ENCODE measurements at regions not wholly inside any gene's neighbourhood (a gene's known extent, or its start where the extent isn't known, plus 50 kb on each side); places are given as distances from the start of the nearest gene placed in this dataset.

GRCh38 chr1:79264975-79265818, 258.7 kb upstream of the ADGRL4 start:
- no peaks in the 10 kb centered on the region for H3K27me3 ChIP-seq (ENCODE audit: control insufficient read depth in 4 of 4, insufficient read depth in 4 of 4, low read length in 3 of 4)
- WGBS, result 84% methylated on average over 4 of the region's 4 CpGs
- no peak overlapping the region for H3K27ac ChIP-seq (ENCODE audit: low read depth in 1 of 2, low read length in 2 of 2)
- H3K36me3 ChIP-seq (ENCODE audit: control insufficient read depth in 4 of 4, insufficient read depth in 3 of 4, low read depth in 1 of 4, low read length in 3 of 4), result no peaks in the 10 kb centered on the region
- no peak overlapping the region for H3K4me3 ChIP-seq (ENCODE audit: low read depth in 1 of 3, low read length in 3 of 3)
- no peak for DNase-seq (ENCODE audit: low spot score)
- TF ChIP-seq HNF4G (IDR thresholded peaks at IDR 0.05), result no peak
- TF ChIP-seq TAF1 (conservative IDR thresholded peaks at IDR 0.05), result no peak
- no peak for TF ChIP-seq EGR1 (IDR thresholded peaks at IDR 0.05; ENCODE audit: low read depth in 2 of 2)
- no peak for TF ChIP-seq SP1 (IDR thresholded peaks at IDR 0.05)
- no peak for TF ChIP-seq FOXA1 (IDR thresholded peaks at IDR 0.05)
- no peak for TF ChIP-seq FOXA2 (IDR thresholded peaks at IDR 0.05)
- TF ChIP-seq ZBTB33 (IDR thresholded peaks at IDR 0.05), result no peak
- TF ChIP-seq GABPA (IDR thresholded peaks at IDR 0.05 in 1 of 2, conservative IDR thresholded peaks at IDR 0.05 in 1 of 2), result no peak
- TF ChIP-seq REST (IDR thresholded peaks at IDR 0.05), result no peak
- no peak for TF ChIP-seq RXRA (IDR thresholded peaks at IDR 0.05)
- TF ChIP-seq YY1 (IDR thresholded peaks at IDR 0.05), result no peak
- TF ChIP-seq MAX (IDR thresholded peaks at IDR 0.05), result no peak
- H3K4me1 ChIP-seq (ENCODE audit: control insufficient read depth in 4 of 4, insufficient read depth in 4 of 4, low read length in 3 of 4), result no peaks in the 10 kb centered on the region
- no peaks in the 10 kb centered on the region for H3K9me3 ChIP-seq (ENCODE audit: control insufficient read depth in 4 of 4, low read length in 3 of 4)
- H3K9ac ChIP-seq (ENCODE audit: low read depth in 1 of 2, low read length in 2 of 2), result no peak overlapping the region

- TF ChIP-seq RXRA (IDR thresholded peaks at IDR 0.05) (no peak), TAF1 (conservative IDR thresholded peaks at IDR 0.05) (no peak), MAX (IDR thresholded peaks at IDR 0.05) (no peak), HNF4G (IDR thresholded peaks at IDR 0.05) (no peak), FOXA2 (IDR thresholded peaks at IDR 0.05) (no peak), ATF3 (IDR thresholded peaks at IDR 0.05) (no peak), YY1 (IDR thresholded peaks at IDR 0.05) (no peak), JUND (IDR thresholded peaks at IDR 0.05) (no peak), FOXA1 (IDR thresholded peaks at IDR 0.05) (no peak), HNF4A (conservative IDR thresholded peaks at IDR 0.05) (no peak), REST (IDR thresholded peaks at IDR 0.05) (no peak), CTCF (IDR thresholded peaks at IDR 0.05; ENCODE audit: low read depth, low read length, missing input control) (no peak), NR2F2 (IDR thresholded peaks at IDR 0.05) (no peak), EGR1 (IDR thresholded peaks at IDR 0.05; ENCODE audit: low read depth in 2 of 2) (no peak), GABPA (IDR thresholded peaks at IDR 0.05 in 1 of 2, conservative IDR thresholded peaks at IDR 0.05 in 1 of 2) (no peak)
- Histone ChIP-seq H3K36me3 (ENCODE audit: control insufficient read depth in 4 of 4, insufficient read depth in 3 of 4, low read depth in 1 of 4, low read length in 3 of 4) (no peaks in the 10 kb centered on the region), H3K27me3 (ENCODE audit: control insufficient read depth in 4 of 4, insufficient read depth in 4 of 4, low read length in 3 of 4) (no peaks in the 10 kb centered on the region), H3K9ac (ENCODE audit: low read depth in 1 of 2, low read length in 2 of 2) (no peak overlapping the region), H3K27ac (ENCODE audit: low read depth in 1 of 2, low read length in 2 of 2) (no peak overlapping the region), H3K4me3 (ENCODE audit: low read depth in 1 of 3, low read length in 3 of 3) (no peak overlapping the region), H3K9me3 (ENCODE audit: control insufficient read depth in 4 of 4, low read length in 3 of 4) (no peaks in the 10 kb centered on the region), H3K4me1 (ENCODE audit: control insufficient read depth in 4 of 4, insufficient read depth in 4 of 4, low read length in 3 of 4) (no peaks in the 10 kb centered on the region)
- WGBS, result 53% methylated on average over 1 of the region's 1 CpG
- no peak for DNase-seq (ENCODE audit: low spot score)
These were observed 257.8 kb upstream of the ADGRL4 start for GRCh38 chr1:79264285-79264684.

Data from liver (tissue), 8 donors.